BJ (cell line): ENCODE measurements at regions not wholly inside any gene's neighbourhood (a gene's known extent, or its start where the extent isn't known, plus 50 kb on each side); places are given as distances from the start of the nearest gene placed in this dataset.

Source experiments
- CTCF ChIA-PET: fragments of 350-600 bp; formaldehyde crosslinking; extraction: SDS; loops from one replicate; lab custom pipeline; 2021; ENCODE audit warnings: antibody characterized with exemption, inconsistent platforms; lab: Yijun Ruan, JAX
- POLR2A ChIA-PET: fragments of 300-600 bp; sonication (Branson Sonifier 250); formaldehyde crosslinking; extraction: SDS; loops from one replicate; lab custom pipeline; 2021; ENCODE audit warnings: antibody characterized with exemption; lab: Charles Lee
- DNase-seq: peaks from one replicate; pipeline ENCODE4 v3.0.0-alpha.2; 2011; ENCODE audit warnings: low read depth
- H3K27me3 ChIP-seq: 2 replicates; pipeline ENCODE4 v1.6.0; 2011; ENCODE audit warnings: low read length; ENCODE audit not compliant: control insufficient read depth, insufficient read depth
- H3K36me3 ChIP-seq: 2 replicates; pipeline ENCODE4 v1.5.1; 2011; ENCODE audit warnings: low read length; ENCODE audit not compliant: control insufficient read depth, insufficient read depth
- H3K4me3 ChIP-seq: 2 replicates; pipeline ENCODE4 v1.5.1; 2011; ENCODE audit warnings: low read depth, mild to moderate bottlenecking, control low read depth, low read length
- TF ChIP-seq, protein P1 (sequence below): IDR thresholded peaks from 2 replicates; pipeline ENCODE4 v1.5.1; 2011; ENCODE audit warnings: low read depth, mild to moderate bottlenecking, control low read depth, inconsistent platforms, low read length, moderate library complexity; ENCODE audit not compliant: insufficient read depth

DNA sequence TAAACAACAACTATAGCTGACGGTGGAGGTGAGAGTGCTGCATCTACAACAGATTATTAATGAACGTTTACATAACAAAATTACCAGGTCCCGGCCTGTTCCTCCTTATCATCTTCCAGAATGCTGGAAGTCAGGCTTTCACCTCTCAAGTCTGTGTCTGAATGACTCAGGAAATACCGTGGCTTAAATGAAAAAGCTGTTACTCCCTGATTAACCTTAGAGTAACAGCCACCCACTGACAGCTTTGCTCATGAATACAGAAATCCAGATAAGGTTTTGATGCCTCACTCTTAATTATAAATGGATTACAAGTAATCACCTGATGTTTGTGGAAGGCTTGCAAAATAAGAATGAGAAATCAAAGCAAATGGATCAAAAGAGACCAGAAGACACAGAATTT, 885.3 kb upstream of the CELF4 start:
- Histone ChIP-seq H3K36me3 (no peaks in the 10 kb centered on the region), H3K4me3 (no peak overlapping the region), H3K27me3 (no peaks in the 10 kb centered on the region)
- TF ChIP-seq, protein P1, sequence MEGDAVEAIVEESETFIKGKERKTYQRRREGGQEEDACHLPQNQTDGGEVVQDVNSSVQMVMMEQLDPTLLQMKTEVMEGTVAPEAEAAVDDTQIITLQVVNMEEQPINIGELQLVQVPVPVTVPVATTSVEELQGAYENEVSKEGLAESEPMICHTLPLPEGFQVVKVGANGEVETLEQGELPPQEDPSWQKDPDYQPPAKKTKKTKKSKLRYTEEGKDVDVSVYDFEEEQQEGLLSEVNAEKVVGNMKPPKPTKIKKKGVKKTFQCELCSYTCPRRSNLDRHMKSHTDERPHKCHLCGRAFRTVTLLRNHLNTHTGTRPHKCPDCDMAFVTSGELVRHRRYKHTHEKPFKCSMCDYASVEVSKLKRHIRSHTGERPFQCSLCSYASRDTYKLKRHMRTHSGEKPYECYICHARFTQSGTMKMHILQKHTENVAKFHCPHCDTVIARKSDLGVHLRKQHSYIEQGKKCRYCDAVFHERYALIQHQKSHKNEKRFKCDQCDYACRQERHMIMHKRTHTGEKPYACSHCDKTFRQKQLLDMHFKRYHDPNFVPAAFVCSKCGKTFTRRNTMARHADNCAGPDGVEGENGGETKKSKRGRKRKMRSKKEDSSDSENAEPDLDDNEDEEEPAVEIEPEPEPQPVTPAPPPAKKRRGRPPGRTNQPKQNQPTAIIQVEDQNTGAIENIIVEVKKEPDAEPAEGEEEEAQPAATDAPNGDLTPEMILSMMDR, result no peak
- ChIA-PET POLR2A (no interaction called here), CTCF (no interaction called here)
- DNase-seq, result no peak

DNA sequence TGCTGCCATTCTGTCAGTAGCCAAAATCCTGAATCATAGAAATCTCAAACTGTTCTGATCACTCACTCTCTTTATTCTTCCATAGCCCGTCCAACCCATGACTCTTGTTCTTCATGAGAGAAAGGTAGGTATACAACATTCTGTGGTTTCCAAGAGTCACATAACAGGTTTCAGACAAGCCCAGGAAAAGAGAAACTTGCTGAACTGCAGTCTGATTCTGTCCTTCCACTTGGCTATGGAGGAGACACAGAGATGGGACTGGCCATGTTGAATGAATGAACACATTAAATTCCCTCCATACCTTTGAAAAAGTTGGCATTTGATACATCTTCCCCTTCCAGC, 880.2 kb upstream of the CELF4 start:
- no peaks in the 10 kb centered on the region for H3K27me3 ChIP-seq
- ChIA-PET POLR2A (no interaction called here), CTCF (no interaction called here)
- DNase-seq, result no peak
- H3K36me3 ChIP-seq, result no peaks in the 10 kb centered on the region
- TF ChIP-seq, protein P1, result no peak
- H3K4me3 ChIP-seq, result no peak overlapping the region

DNA sequence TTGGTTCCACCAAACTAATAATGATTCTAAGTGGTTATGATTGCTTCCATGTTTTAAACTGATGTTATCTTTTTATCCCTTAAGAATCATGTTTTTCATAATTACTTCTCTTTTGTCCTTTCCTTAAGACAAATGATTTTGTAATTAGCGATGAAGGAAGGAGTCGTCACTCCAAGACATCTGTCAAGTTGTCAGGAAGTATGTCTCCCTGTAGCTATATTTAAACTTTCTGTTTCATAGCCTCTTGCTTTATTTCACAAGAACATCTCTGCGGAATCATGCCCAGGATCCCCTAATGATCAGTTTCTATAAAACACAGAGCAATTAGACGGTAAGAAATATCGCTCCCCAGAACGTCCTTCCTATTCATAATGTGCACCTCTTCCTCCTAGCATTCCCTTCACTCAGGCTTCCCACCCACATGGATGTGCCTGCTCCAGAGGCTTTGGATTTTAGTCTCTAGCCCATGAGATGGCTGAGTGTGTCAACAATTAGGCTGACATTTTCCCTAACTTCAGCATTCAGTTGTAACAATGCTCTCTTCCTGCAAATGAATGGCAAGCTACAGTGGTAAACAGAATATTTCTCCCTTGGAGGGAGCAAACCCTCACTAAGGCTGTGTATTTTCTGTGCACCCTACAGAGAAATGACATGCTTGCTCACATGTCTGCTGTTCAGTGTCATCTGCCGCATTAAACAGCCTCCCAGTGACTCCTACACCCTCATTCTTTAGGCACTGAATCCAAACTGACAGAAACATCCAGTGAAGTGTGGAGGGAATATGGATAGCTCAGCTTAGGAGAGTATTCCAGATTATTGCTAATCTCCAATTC, 879.6 kb upstream of the CELF4 start:
- TF ChIP-seq, protein P1, result no peak
- DNase-seq, result no peak
- no peaks in the 10 kb centered on the region for H3K27me3 ChIP-seq
- CTCF ChIA-PET, result no interaction called here
- POLR2A ChIA-PET, result no interaction called here
- no peaks in the 10 kb centered on the region for H3K36me3 ChIP-seq
- no peak overlapping the region for H3K4me3 ChIP-seq

DNA sequence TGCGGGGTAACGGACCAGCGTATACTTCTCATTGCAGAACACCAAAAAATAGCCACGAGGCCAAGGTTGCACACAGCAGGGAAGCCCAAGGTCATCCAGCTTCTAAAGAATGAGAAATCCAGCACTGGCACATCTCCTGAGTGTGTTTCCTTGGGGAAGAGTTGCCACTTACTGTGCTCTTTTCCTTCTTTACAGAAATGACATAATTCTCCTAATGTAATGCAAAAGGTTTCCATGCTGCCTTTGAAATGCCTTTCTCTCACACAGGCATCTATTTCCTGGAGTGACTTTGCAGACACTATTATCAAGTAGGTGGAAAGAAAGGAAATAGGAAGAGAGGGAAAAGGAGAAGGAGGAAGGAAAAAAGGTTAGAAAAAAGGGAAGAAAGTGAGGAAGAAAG, 862.1 kb upstream of the CELF4 start:
- Histone ChIP-seq H3K27me3 (no peaks in the 10 kb centered on the region), H3K4me3 (no peak overlapping the region), H3K36me3 (no peaks in the 10 kb centered on the region)
- TF ChIP-seq, protein P1, result no peak
- POLR2A ChIA-PET, result no interaction called here
- no peak for DNase-seq
- CTCF ChIA-PET, result no interaction called here

DNA sequence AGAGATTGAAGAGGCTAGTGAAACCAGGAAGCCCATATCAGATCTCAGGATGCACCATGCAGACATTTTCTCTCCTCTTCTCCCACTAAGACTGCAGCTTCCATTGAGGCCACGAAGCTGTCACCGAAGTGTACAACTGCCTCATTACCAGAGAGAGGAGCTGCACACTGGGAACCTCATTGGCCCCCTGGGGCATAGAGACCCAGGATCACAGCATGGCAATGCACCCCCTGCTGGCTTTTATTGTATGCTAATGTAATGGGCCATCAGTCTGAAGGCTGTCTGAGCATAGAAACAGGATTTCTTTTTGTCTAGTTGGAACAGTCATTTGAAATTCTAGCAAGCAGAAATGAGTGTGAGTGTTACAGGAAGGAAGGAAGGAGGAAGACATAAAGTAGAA, 861.6 kb upstream of the CELF4 start:
- no peak for DNase-seq
- TF ChIP-seq, protein P1, result no peak
- no peak overlapping the region for H3K4me3 ChIP-seq
- POLR2A ChIA-PET, result no interaction called here
- H3K27me3 ChIP-seq, result no peaks in the 10 kb centered on the region
- CTCF ChIA-PET, result no interaction called here
- H3K36me3 ChIP-seq, result no peaks in the 10 kb centered on the region
